HL-60 (cell line): ENCODE measurements at regions not wholly inside any gene's neighbourhood (a gene's known extent, or its start where the extent isn't known, plus 50 kb on each side); places are given as distances from the start of the nearest gene placed in this dataset.

ENCODE experiments used
- DNase-seq, 2 experiments: peaks; one replicate each; pipeline ENCODE4 v3.0.0-alpha.2; 2010 to 2020; ENCODE audit warnings: low read depth in 1 of 2, low spot score in 1 of 2
- H3K27ac ChIP-seq: fragments of 250-450 bp; sonication (Bioruptor Pico); replicated peaks from 2 replicates; pipeline ENCODE4 v1.5.1; 2020; ENCODE audit warnings: mild to moderate bottlenecking, moderate library complexity
- H3K27me3 ChIP-seq: fragments of 250-450 bp; sonication (Bioruptor Pico); 2 replicates; pipeline ENCODE4 v1.5.1; 2021; ENCODE audit warnings: mild to moderate bottlenecking, moderate library complexity; ENCODE audit not compliant: insufficient read depth, poor library complexity, severe bottlenecking
- H3K4me3 ChIP-seq: replicated peaks from 2 replicates; pipeline ENCODE4 v1.5.1; 2011; ENCODE audit warnings: mild to moderate bottlenecking, control low read depth, low read length; ENCODE audit not compliant: insufficient read depth
- GABPA ChIP-seq: IDR thresholded peaks from 2 replicates; pipeline ENCODE4 v1.6.1; 2012; ENCODE audit warnings: low read depth
- POLR2AphosphoS5 ChIP-seq: IDR thresholded peaks from 2 replicates; pipeline ENCODE4 v1.6.1; 2012; ENCODE audit warnings: low read depth
- REST ChIP-seq: IDR thresholded peaks from 2 replicates; pipeline ENCODE4 v1.6.1; 2012; ENCODE audit warnings: low read depth; ENCODE audit not compliant: insufficient replicate concordance
- SPI1 ChIP-seq: IDR thresholded peaks from 2 replicates; pipeline ENCODE4 v1.6.1; 2012; ENCODE audit warnings: low read depth, mild to moderate bottlenecking, borderline replicate concordance
- TF ChIP-seq, protein P1 (sequence below): IDR thresholded peaks from one replicate; pipeline ENCODE4 v1.5.1; 2011; ENCODE audit warnings: low read length, control low read depth, inconsistent platforms; ENCODE audit not compliant: insufficient read depth

GRCh38 chr3:28103861-28104260, 137.6 kb upstream of the CMC1 start:
- DNase-seq, result no peak
- TF ChIP-seq POLR2AphosphoS5, result no peak
- no peak for TF ChIP-seq SPI1
- no peak for TF ChIP-seq REST
- Histone ChIP-seq H3K27ac (no peak overlapping the region), H3K4me3 (no peak overlapping the region), H3K27me3 (no peaks in the 10 kb centered on the region)

GRCh38 chr3:28104896-28105534, 136.4 kb upstream of the CMC1 start:
- no peak overlapping the region for H3K4me3 ChIP-seq
- H3K27me3 ChIP-seq, result no peaks in the 10 kb centered on the region
- H3K27ac ChIP-seq, result no peak overlapping the region
- no peak for DNase-seq
- TF ChIP-seq GABPA (no peak), REST (no peak), SPI1 (no peak), POLR2AphosphoS5 (no peak)
- TF ChIP-seq, protein P1, sequence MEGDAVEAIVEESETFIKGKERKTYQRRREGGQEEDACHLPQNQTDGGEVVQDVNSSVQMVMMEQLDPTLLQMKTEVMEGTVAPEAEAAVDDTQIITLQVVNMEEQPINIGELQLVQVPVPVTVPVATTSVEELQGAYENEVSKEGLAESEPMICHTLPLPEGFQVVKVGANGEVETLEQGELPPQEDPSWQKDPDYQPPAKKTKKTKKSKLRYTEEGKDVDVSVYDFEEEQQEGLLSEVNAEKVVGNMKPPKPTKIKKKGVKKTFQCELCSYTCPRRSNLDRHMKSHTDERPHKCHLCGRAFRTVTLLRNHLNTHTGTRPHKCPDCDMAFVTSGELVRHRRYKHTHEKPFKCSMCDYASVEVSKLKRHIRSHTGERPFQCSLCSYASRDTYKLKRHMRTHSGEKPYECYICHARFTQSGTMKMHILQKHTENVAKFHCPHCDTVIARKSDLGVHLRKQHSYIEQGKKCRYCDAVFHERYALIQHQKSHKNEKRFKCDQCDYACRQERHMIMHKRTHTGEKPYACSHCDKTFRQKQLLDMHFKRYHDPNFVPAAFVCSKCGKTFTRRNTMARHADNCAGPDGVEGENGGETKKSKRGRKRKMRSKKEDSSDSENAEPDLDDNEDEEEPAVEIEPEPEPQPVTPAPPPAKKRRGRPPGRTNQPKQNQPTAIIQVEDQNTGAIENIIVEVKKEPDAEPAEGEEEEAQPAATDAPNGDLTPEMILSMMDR, result no peak

GRCh38 chr3:28109829-28110228, 131.6 kb upstream of the CMC1 start:
- no peaks in the 10 kb centered on the region for H3K27me3 ChIP-seq
- H3K4me3 ChIP-seq, result no peak overlapping the region
- no peak overlapping the region for H3K27ac ChIP-seq
- TF ChIP-seq, protein P1, result no peak
- TF ChIP-seq REST (no peak), SPI1 (no peak)
- DNase-seq, result no peak

GRCh38 chr3:28110869-28111268, 130.6 kb upstream of the CMC1 start:
- Histone ChIP-seq H3K27me3 (no peaks in the 10 kb centered on the region), H3K4me3 (no peak overlapping the region), H3K27ac (no peak overlapping the region)
- TF ChIP-seq REST (no peak), POLR2AphosphoS5 (no peak), SPI1 (no peak)
- TF ChIP-seq, protein P1, result no peak
- no peak for DNase-seq
